Ishikawa (cell line): ENCODE measurements at regions not wholly inside any gene's neighbourhood (a gene's known extent, or its start where the extent isn't known, plus 50 kb on each side); places are given as distances from the start of the nearest gene placed in this dataset.

Experiments
- EP300 ChIP-seq: IDR thresholded peaks from 2 replicates; pipeline ENCODE4 v1.6.1; 2012; ENCODE audit warnings: borderline replicate concordance
- NFIC ChIP-seq: IDR thresholded peaks from 2 replicates; pipeline ENCODE4 v1.6.1; 2012
- TCF12 ChIP-seq: IDR thresholded peaks from 2 replicates; pipeline ENCODE4 v1.6.1; 2012; ENCODE audit warnings: low read depth
- YY1 ChIP-seq: IDR thresholded peaks from 2 replicates; pipeline ENCODE4 v1.6.1; 2012; ENCODE audit warnings: low read depth
- TF ChIP-seq, protein P1 (sequence below): IDR thresholded peaks from 2 replicates; pipeline ENCODE4 v1.6.1; 2012
- TF ChIP-seq, protein P2 (sequence below): IDR thresholded peaks from 2 replicates; pipeline ENCODE4 v1.6.1; 2012

DNA sequence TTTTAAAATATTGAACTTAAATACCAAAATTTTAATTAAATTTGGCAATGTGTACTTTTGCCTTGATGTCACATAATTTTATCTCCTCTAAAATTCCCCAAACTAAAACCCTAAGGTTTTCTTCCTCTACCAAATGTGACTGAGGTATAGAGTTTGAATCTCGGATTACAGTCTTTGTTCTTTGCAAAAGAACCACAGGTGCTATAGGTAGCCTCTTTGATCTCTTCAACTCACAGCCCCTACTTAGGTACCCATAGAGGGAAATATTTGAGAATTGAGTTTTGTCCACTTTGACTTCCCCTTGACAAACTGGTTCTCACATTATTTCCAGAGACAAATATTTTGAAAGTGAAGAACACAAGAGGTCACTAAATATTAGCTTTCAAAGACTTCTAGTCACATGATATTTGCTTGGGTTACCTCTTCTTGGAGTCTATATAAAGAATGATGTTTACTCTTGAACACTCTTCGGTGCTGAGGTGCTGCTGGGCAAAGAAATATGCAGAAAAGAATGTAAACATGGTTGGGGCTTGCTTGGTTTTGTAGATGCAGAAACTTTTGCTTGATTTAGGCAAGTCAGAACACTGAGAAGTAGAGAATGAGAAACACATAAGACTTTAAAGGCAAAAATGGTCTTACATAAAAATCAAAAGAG is 120.8 kb upstream of the MCTP2 start:
- TF ChIP-seq, protein P1, sequence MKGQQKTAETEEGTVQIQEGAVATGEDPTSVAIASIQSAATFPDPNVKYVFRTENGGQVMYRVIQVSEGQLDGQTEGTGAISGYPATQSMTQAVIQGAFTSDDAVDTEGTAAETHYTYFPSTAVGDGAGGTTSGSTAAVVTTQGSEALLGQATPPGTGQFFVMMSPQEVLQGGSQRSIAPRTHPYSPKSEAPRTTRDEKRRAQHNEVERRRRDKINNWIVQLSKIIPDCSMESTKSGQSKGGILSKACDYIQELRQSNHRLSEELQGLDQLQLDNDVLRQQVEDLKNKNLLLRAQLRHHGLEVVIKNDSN: no peak
- TF ChIP-seq, protein P2, sequence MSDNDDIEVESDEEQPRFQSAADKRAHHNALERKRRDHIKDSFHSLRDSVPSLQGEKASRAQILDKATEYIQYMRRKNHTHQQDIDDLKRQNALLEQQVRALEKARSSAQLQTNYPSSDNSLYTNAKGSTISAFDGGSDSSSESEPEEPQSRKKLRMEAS: no peak
- TF ChIP-seq TCF12 (no peak), YY1 (no peak), NFIC (no peak), EP300 (no peak)
